GM19328 (cell line): ENCODE measurements at regions not wholly inside any gene's neighbourhood (a gene's known extent, or its start where the extent isn't known, plus 50 kb on each side); places are given as distances from the start of the nearest gene placed in this dataset.
"Not testable (repeated sequence)": the region's sequence is repeated elsewhere in the genome, so short reads cannot be mapped to it uniquely, and the experiment has no call there.

ENCODE experiments used
- ATAC-seq: cut with Tn5 transposase; IDR thresholded peaks from one replicate; pipeline ENCODE4 v1.9.1; 2021; ENCODE audit warnings: mild to moderate bottlenecking, moderate library complexity; ENCODE audit not compliant: unreplicated experiment

DNA sequence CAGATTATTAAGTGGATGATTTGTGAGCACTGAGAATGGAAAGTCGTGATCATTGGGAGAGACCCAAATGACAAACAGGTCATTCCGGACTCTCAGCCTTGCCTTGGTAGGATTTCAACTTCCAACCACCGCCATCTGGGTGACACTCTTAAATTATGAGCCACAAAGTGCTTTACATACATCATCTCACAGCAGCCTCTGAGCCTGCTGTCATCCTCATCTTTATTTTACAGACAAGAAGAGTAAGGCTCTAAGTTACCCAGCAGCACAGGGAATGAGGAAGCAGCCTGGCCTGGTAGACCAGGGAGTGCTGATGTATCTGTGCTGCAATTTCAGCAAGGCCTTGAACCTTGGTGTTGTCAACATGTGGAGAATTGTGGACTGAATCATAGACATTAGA is 105.8 kb upstream of the TRIM2 start:
- no peak for ATAC-seq

DNA sequence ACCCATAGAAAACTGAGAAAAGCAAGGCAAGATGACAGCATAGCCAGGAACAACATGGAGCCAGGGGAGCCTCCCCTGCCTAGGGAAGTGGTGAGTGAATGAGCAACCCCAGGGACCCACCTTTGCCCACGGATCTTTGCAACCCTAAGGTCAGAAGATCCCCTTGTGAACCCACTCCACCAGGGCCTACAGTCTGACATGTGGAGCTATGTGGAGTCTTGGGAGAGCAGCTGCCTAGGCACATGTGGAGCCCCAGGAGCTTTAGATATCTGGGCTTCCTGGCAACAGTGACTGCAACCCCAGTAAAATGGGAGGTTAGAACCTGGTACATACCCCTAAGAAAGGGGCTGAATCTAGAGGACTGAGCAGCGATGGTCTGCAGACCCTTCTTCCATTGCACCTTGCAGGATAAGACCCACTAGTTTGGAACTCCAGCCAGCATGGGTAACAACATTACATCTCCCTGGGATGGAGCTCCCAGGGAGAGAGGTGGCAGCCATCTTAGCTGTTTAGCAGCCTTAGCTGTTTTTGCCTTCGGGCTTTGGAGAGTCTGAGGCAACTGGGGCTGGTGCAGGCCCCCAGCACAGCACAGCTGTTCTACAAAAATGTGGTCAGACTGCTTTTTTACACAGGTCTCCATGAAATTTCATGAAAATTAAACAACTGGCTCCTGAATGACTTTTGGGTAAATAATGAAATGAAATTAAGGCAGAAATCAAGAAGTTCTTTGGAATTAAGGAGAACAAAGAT is 104.7 kb upstream of the TRIM2 start:
- no peak for ATAC-seq

DNA sequence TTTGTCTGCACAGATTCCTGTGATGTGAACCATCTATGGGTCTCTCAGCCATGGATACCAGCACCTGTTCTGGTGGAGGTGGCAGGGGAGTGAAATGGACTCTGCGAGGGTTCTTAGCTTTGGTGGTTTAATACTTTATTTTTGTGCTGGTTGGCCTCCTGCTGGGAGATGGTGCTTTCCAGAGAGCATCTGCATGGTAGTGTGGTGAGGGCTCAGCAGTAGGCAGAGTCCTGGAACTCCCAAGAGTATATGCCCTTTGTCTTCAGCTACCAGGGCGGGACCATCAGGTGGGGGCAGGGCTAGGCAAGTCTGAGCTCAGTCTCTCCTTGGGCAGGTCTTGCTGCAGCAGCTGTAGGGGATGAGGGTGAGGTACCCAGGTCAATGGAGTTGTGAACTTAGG is 97.5 kb upstream of the TRIM2 start:
- ATAC-seq, result not testable (repeated sequence)

DNA sequence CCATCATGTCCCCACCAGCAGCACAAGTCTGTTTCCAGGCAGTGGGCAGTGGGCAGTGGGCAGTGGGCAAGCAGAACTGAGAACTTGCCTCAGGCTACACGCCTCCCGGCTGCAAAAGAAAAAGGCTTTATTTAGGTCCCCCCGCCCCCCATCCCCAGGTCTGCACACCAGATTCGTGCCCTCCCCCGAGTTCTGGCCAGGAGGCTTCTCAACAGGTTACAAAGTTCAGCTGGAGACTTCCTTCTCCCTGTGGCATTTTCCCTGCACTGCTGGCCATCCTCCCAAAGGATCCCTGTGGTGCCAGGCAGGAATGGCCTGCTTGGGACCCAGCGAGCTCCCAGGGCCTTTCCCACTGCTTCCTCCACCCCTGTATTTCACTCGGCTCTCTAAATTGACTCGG is 97.0 kb upstream of the TRIM2 start:
- ATAC-seq, result no peak

DNA sequence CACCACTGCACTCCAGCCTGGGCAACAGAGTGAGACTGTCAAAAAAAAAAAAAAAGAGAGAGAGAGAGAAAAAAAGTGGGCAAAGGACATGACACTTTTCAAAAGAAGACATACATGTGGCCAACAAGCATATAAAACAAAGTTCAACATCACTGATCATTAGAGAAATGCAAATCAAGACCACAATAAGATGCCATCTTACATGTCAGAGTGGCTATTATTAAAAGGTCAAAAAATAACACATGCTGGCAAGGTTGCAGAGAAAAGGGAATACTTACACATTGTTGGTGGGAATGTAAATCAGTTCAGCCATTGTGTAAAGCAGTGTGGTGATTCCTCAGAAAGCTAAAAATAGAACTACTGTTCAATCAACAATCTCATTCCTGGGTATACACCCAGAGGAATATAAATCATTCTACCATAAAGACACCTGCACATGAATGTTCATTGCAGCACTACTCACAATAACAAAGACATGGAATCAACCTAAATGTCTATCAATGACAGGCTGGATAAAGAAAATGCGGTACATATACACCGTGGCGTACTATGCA is 94.9 kb upstream of the TRIM2 start:
- no peak for ATAC-seq

DNA sequence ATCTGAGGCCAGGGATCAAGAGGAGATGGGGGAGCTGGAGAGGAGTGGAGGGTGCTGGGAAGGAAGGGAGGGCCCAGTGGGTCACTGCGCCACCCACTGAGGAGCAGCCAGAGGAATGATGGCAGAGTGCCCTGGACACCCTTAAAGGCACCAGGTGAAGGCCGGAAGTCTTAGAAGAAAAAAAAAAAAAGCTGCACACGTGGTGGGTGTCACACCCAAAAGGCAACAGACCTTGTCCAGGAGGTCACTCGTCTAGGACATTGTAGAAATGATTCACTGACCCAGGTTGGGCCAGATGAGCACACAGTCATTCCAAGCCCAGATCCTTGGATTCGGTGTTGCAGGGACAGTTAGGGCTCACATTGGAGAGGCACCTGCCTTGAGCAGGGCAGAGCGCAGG is 93.5 kb upstream of the TRIM2 start:
- ATAC-seq, result no peak

DNA sequence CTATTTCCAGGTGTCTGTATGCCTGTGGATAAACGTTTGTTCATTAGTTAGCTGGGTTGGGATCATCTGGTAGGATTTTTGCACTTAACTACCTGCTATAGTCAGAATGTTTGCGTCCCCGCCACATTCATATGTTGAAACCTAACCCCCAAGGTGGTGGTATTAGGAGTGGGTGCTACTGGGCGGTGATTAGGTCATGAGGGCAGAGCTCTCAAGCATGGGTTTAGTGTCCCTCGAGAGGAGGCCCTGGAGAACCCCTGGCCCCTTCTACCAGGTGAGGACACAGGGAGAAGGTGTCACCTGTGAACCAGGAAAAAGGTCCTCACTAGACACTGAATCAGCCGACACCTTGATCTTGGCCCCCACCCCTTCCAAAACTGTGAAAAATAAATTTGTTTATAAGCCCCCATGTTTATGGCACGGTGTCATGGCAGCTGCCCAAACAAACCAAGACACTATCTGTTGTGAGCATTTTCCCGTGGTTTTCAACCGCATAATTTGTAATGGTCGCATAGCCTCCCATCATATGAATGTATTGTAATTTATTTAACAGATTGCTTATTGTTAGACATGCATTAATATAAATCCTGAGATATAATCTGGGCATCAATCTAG is 92.7 kb upstream of the TRIM2 start:
- no peak for ATAC-seq

DNA sequence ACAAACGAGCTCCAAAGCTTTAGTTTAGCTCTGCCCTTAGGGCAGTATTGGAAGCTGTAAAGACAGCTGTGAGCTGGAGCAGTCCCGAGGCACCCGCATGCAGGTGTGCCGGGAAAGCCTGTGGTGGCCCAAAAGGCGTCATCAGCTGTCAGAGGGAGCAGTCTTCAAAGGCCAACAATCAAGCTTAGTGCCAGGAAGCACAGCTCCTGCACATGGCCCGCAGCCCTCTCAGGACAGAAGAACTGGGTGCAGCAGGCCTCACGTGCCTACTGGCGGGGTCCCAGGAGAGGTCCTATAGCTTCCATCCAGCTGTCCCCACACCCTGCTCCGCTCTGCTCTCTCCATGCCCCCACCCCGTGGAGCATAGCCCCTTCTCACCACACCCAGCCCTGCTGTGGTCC is 92.2 kb upstream of the TRIM2 start:
- ATAC-seq, result no peak

DNA sequence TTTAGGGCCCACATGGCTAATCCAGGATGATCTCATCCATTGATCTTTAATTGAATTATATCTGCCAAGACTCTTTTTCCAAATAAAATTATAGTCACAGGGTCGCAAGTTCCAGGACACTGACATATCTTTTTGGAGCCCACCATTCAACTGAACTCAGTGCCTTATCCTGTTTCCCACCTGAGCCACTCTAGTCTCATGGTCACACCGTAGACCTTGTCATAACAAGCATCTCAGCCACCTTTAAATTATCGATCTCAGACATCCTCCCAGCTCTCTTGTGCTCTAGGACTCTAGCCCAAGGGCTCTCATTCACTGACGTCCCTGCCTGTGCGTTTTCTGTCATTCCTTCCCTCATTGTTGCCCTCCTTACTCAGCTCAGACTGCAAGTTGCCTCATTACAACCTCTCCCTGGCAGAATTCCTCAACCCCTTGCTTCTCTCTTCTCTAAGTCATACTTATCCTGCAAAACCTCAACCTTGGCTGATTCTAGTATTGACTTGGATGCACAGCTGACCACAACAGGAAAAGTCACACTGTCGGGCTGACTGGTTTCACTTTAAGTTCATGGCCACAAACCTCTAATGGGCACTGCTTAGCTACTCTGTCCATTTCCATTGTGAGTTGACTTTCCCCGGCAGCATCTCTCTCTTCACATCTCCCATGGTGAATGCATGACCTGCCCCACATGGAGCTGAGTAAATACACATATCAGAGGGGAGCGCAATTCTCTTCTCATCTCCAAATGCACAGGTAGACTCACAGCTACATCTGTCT is 91.0 kb upstream of the TRIM2 start:
- ATAC-seq, result no peak

DNA sequence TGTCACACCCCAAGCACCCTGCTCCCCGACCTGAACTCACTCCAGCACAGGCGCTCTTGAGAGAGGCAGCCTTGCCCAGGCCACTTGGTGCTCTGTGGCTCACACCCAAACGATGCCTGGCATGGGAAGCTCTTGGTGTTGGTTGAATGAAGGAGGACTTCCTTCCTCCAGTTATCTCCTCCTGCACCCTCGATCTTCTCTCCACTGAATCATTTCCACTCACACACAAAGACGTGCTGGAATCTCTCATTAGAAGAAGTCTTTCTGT is 90.5 kb upstream of the TRIM2 start:
- no peak for ATAC-seq

DNA sequence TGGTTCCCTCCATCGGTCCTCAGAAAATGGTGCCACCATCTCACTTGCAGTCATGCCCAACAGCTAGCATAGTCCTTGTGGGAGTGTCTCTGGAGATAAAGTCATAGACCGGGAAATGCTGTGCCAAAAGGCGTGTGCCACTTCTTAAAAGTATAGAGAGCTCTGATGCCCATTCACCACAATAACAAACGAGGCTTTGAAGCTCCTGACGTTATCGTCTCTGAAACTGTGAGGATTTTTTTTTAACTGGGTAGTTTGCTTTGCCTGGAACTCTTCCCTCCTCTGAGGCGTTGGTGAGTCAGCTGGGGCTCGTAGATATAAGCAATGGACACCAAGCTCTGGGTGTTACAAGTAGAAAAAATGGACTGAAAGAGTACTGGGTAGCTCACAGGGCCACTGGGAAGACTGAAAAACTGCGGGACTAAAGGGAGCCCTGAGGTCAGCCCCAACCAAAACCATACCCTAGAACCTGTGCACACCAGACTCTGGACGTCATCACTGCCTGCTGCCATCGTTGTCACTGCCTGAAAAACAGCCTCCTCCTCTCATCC is 89.4 kb upstream of the TRIM2 start:
- no peak for ATAC-seq

DNA sequence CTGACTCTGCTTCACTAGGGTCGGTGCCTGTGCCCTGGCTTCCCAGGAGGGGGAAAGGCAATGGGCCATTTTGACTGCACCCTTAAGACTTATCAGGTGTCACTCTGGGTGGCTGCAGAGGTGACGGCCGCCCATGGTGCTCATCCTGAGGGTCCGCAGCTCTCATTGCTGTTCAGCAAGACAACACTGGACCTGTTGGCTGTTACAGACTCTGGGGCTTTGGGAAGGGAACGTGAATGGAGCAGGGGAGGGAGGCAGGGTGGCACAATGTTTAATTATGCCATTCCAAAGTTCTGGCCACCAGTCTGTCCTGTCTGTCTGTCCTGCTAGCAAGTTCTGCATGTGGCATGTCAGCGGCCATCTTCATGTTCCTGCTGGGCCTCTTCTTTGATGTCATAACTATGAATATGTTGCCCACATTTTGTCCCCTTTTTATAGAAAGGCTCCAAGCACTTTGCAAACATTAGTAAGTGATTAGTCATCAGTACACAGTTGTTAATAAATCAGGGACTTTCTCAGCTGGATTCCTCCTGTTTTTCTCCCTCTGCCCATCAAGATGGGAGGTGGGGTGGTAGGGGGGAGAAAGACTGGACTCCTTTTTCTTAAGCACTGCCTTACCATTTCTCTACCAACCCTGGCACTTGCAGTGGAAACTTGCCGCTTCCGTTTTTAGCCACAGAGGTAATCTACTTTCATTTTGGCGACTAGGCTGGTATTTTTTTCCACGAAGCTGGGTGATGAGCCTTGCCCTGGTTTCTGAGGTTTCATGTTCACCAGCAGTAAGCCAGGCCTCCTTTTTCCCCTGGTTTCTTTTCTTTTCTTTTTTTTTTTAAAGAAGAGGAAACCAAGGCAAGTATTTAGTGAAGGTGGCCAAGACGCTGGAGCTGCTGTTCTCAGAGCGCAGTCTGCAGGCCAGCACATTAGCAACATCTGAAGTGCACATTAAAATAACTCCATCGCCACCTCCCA is 88.6 kb upstream of the TRIM2 start:
- ATAC-seq, result no peak

DNA sequence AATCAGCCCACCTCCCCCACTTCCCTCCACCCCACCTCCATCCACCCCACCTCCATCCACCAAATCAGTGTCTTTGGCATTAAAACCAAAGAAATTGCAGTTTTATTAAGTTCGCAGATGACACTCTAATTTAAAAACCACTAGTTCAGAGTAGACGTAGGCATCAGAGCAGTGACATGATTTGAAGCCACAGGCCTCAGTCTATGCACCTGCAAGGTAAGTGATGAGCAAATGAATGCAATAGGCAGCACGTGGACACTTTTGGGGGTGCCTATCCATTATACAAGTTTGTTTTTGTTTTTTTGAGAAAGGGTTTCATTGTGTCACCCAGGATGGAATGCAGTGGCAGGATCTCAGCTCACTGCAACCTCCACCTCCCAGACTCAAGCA is 88.0 kb upstream of the TRIM2 start:
- no peak for ATAC-seq

DNA sequence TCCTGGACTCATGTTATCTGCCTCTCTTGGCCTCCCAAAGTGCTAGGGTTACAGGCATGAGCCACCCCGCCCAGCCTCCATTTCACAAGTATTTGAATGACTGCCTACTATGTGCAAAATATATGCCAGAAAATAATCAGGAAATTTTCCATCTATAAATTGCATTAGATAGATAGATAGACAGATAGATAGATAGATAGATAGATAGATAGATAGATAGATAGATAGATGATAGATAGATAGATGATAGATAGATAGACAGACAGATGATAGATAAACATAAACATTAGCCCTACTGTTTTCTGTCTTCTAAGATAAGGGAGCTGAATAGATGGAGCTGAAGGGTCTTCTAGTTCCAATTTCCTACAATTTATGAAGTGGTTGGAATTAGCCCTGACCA is 87.4 kb upstream of the TRIM2 start:
- ATAC-seq, result no peak

DNA sequence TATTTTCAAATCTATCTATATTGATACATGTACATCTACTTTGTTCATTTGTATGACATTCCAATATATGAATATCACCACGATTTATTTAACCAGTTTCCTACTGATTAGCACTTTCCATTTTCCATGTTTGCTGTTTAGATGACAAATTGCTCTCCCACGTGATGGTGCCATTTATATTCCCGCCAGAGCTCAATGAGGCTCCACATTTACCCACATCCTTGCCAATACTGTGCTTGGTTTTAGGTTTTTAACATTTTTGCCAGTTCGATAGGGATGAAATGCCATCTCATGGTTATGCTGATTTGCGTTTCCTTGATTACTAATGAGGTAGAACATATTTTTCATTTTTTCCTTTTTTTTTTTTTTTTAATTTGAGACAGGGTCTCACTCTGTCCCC is 86.7 kb upstream of the TRIM2 start:
- ATAC-seq, result no peak

DNA sequence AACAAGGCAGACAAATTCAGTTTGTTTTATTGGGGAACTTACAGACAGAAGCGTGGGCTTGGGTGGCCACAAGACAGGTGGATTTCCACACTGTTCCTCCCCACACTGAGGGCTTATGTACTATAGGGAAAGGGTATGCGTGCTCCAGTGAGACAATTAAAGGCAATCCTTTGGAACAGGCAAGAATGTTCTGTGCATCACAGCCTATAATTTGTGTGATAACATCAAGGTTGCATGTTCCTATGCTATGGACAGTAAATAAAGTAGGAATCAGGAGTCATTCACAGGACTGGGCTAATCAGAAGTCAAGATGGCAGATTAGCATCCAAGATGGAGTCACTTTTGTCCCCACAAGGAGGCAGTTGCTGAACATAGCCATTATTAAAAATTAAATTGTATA is 84.6 kb upstream of the TRIM2 start:
- no peak for ATAC-seq

DNA sequence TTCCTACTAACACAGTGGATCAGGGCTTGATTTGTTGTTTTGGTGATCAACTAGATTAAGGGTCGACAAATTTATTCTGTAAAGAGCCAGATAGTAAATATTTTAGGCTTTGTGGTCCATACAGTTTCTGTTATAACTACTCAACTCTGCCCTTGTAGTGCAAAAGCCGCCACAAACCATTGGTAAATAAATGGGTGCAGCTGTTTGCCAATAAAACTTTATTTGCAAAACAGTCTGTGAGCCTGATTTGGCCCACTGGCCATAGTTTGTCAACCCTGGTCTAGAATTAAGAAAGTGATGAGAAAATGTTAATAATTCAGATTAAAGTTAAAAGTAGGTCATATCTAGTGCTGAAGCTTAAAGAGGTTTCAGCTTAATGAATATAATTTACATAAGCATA is 84.0 kb upstream of the TRIM2 start:
- no peak for ATAC-seq

DNA sequence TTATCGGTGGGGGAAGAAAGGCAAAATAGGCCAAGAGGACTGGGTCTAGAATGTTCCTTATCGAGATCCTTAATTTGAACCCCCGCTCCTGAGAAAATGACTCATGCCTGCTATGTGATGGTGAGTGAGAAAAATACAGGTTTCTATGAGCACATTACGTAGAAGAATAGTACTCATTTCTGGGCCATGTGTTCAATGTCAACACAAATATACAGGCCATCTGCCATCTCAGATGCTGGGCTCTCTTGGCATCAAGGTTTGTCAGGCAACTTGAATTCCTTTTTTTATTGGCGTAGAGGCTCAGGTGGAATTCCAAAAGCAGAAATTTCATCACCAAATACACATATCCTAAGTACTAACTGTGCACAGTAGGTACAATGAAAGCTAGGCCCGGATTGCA is 81.4 kb upstream of the TRIM2 start:
- no peak for ATAC-seq

DNA sequence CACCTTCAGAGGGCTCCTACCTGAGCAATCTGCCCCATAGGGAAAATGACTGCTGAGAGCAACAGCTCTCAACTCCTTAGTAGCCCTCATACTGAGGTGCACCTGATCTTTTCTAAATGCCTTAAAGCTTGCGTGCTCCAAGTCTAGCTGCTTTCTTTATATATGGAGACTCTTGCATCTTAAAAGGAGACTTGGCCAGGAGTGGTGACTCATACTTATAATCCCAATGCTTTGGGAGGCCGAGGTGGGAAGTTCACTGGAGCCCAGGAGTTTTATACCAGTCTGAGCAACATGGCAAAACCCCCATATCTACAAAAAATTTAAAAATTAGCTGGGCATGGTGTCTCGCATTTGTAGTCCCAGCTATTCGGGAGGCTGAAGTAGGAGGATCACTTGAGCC is 78.1 kb upstream of the TRIM2 start:
- ATAC-seq, result no peak

DNA sequence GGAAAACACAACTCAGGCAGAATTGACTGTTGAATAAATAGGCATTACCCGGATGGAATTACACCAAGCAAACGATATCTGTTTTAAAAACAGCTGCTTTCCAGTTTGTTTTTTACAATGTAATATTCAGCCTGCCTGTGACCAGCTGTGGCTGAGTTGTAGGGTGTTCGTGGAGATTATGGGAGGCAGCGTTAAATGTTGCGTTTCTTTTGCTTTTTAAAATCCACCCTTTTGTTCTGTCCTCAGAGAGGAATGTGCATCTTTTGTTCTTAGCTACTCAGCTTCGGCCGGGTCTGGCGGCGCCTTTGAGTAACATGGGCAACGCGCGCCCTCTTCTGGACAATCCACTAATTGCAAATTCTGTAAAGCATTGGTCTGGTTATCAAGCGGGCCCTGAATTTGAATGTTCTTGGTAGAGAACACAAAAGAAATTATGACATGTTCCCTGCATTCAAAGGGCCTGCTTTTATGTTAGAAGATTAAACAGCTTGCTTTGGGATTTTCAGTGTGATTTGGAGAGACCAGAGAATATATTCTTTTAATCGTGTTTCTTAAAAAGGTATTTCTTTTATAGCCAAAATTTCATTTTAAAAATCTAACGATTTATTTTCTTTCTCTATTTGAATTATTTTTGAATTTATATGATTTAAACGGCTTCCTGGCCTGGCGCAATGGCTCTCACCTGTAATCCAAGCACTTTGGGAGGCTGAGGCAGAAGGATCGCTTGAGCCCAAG is 76.3 kb upstream of the TRIM2 start:
- peak; percentile 67 for ATAC-seq
